Esophagus squamous epithelium (tissue), 5 donors: ENCODE measurements at regions not wholly inside any gene's neighbourhood (a gene's known extent, or its start where the extent isn't known, plus 50 kb on each side); places are given as distances from the start of the nearest gene placed in this dataset.

Experiments
- DNase-seq: peaks from one replicate; lab custom pipeline; 2025; lab: John Stamatoyannopoulos, UW
- H3K27ac ChIP-seq, 4 donors: fragments of 200-600 bp; sonication (generic); one replicate each; pipeline ENCODE4 v1.5.1; 2016 to 2019; ENCODE audit warnings: mild to moderate bottlenecking in 1 of 4
- H3K27me3 ChIP-seq, 4 donors: fragments of 200-600 bp; sonication (generic); 1 replicate in 3 of 4; 2 replicates in 1 of 4; pipeline versions ENCODE4 v1.5.1 to v1.6.0; 2017 to 2021; ENCODE audit warnings: antibody characterized with exemption in 1 of 4
- H3K36me3 ChIP-seq, 3 donors: fragments of 200-600 bp; sonication (generic); one replicate each; pipeline ENCODE4 v1.5.1; 2016 to 2019
- H3K4me1 ChIP-seq, 3 donors: fragments of 200-600 bp; sonication (generic); one replicate each; pipeline ENCODE4 v1.5.1; 2017 to 2019
- H3K4me3 ChIP-seq, 4 donors: fragments of 200-600 bp; sonication (generic); 1 replicate in 3 of 4; 2 replicates in 1 of 4; pipeline ENCODE4 v1.5.1; 2016 to 2019; ENCODE audit warnings: mild to moderate bottlenecking in 2 of 4, moderate library complexity in 1 of 4
- H3K9me3 ChIP-seq, 3 donors: fragments of 200-600 bp; sonication (generic); one replicate each; pipeline ENCODE4 v1.5.1; 2016 to 2019
- CTCF ChIP-seq, 6 experiments: fragments of 450-650 bp in 4 of 6; fragments of 200-600 bp in 2 of 6; sonication (generic) in 2 of 6; IDR thresholded peaks; one replicate each; pipeline ENCODE4 v1.5.1; 2016 to 2019; ENCODE audit warnings: antibody characterized with exemption in 6 of 6, mild to moderate bottlenecking in 4 of 6, moderate library complexity in 4 of 6
- POLR2A ChIP-seq, 4 donors: fragments of 450-650 bp; IDR thresholded peaks; one replicate each; pipeline ENCODE4 v1.6.1; 2017; ENCODE audit warnings: antibody characterized with exemption in 4 of 4, mild to moderate bottlenecking in 4 of 4, moderate library complexity in 3 of 4
- WGBS, 2 donors: methylation state at CpG; one replicate each; pipeline ENCODE4 v1.1.5; 2018; 5-methylcytosine and 5-hydroxymethylcytosine counted together
- intact Hi-C: fragments of 100-400 bp; cut with DNase I; formaldehyde crosslinking; loops from one replicate; pipeline ENCODE4 v1.15.0; 2022
- donor health status: DM: yes; HTN: yes; CAD: no.

DNA sequence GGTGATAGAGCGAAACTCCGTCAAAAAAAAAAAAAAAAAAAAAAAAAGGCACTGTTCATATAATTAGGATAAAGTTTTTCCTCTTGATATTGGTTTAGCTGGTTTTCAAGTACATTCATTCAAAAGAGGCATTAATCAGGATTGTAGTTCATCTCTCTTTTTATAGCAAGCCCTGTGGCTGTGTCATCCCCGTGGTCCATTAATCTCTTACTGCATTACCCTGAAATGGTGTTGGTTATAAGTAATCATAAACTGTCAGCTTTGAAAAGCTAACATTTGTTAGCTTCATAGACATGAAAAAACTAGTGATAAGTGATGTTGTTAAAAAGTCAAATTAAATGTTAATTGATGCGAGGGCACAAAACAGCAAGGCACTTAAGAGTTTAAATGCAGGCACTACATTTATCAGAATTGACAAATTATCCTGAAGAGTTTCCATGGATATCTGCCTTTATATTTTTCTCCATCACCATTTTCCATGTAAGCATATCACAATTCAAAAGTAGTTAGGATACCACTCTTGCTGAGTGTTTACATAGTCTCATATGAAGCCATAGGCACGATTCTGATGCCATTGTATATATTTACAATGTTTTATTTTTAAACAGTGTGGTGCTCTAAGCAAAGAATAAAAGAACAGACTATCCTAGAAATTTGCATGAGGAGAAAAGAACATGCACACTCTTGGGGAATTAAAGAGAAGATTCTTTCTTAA, 193.1 kb downstream of the OTOL1 start:
- no peak overlapping the region for H3K4me3 ChIP-seq
- no peaks in the 10 kb centered on the region for H3K36me3 ChIP-seq
- no peak overlapping the region for H3K27ac ChIP-seq
- intact Hi-C loops, result no loop called here
- H3K27me3 ChIP-seq, result no peaks in the 10 kb centered on the region
- 64 to 68% methylated on average over 5 of the region's 5 CpGs for WGBS, 2 donors
- H3K9me3 ChIP-seq, result no peaks in the 10 kb centered on the region
- no peaks in the 10 kb centered on the region for H3K4me1 ChIP-seq
- no peak for TF ChIP-seq CTCF (IDR thresholded peaks at IDR 0.05)
- no peak for TF ChIP-seq POLR2A (IDR thresholded peaks at IDR 0.05)
- DNase-seq, result no peak

- Histone ChIP-seq H3K27me3 (no peaks in the 10 kb centered on the region), H3K4me3 (no peak overlapping the region), H3K4me1 (no peaks in the 10 kb centered on the region), H3K27ac (no peak overlapping the region), H3K36me3 (no peaks in the 10 kb centered on the region), H3K9me3 (no peaks in the 10 kb centered on the region)
- TF ChIP-seq CTCF (IDR thresholded peaks at IDR 0.05) (no peak), POLR2A (IDR thresholded peaks at IDR 0.05) (no peak)
- intact Hi-C loops, result no loop called here
- DNase-seq, result no peak
- WGBS, 2 donors, result 46 to 48% methylated on average over 3 of the region's 3 CpGs
Observed at GRCh38 chr3:161690299-161690620, 193.7 kb downstream of the OTOL1 start.

DNA sequence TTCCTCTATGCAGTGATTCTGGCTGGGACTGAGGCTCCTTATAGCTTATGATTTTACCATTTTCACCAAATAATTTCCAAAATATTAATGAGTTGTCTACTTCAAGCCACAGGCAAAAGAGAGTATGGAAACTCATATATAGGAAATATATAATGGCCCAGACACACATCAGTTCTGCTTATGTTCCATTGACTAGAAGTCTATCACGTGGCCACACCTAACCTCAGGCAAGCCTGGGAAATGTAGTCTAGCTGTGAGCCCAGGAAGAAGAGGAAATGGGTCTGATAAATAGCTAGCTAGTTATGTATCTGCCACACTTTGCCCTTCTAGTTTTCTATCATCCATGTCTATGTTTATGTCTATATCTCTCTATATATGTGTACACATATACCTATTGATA, 195.1 kb downstream of the OTOL1 start:
- no peaks in the 10 kb centered on the region for H3K4me1 ChIP-seq
- no peaks in the 10 kb centered on the region for H3K36me3 ChIP-seq
- H3K4me3 ChIP-seq, result no peak overlapping the region
- H3K27ac ChIP-seq, result no peak overlapping the region
- no peak for DNase-seq
- intact Hi-C loops, result no loop called here
- H3K9me3 ChIP-seq, result no peaks in the 10 kb centered on the region
- no peak for TF ChIP-seq CTCF (IDR thresholded peaks at IDR 0.05)
- TF ChIP-seq POLR2A (IDR thresholded peaks at IDR 0.05), result no peak
- 76 to 83% methylated on average over 1 of the region's 1 CpG for WGBS, 2 donors
- H3K27me3 ChIP-seq, result no peaks in the 10 kb centered on the region

DNA sequence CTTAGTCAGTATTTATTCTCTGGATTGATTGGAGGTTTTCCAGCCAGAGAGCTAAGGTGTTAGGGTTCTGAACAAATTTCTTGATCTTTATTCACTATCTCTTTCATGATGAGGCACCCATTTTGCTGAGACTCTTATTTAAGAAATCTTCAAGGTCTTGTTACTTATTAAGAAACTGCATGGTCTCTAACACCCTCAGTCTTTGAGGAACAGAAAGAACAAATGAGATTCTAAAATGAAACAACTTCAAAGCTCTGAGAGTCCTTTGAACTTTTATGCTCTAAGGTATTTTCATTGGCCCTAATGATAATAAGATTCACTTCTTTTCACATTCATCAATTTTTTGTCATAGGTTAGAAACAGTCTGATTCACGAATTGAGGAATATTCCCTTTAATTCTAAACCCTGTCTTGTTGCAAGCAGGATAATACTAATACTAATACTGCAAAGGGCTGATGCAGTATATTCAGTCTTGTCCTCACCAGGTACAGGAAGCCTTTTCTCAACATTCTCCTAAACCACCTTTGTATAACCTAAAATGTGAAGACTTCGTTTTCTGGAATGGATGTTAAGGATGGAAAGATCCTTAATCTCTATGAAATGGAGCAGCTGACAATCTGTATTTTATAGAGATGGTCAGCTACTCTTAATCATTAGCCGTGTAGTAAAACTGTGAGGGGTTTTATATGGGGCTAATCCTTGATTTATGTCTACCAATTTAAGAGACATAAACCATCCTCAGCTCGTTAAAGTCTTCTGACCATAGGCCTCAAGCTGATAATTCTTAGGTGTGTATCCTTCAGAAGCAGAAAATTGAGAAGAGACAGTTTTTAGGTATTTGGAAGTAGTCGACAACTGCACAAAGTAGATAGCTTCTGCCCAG, 198.3 kb downstream of the OTOL1 start:
- DNase-seq, result no peak
- TF ChIP-seq CTCF (IDR thresholded peaks at IDR 0.05), result no peak
- Histone ChIP-seq H3K4me1 (no peaks in the 10 kb centered on the region), H3K4me3 (no peak overlapping the region), H3K9me3 (no peaks in the 10 kb centered on the region), H3K36me3 (no peaks in the 10 kb centered on the region), H3K27ac (no peak overlapping the region), H3K27me3 (no peaks in the 10 kb centered on the region)
- WGBS, 2 donors, result 49 to 56% methylated on average over 5 of the region's 5 CpGs
- intact Hi-C loops, result no loop called here

DNA sequence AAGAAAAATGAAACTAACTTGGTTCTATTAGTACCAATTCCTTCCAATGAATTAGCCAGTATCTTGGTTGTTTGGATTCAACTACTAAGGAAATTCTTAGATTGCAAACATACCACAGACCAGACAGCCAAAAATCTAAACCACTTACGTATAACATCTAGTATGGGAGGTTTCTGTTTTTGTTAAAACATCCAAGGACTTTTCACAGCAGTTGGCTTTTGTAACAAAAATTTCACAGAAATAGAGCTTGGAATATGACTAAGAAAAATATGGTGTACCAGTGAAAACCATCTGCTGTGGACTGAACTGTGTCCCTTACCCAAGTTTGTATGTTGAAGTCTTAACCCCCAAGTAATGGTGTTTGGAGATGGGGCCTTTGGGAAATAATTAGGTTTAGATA, 199.2 kb downstream of the OTOL1 start:
- H3K9me3 ChIP-seq, result no peaks in the 10 kb centered on the region
- intact Hi-C loops, result no loop called here
- no peaks in the 10 kb centered on the region for H3K36me3 ChIP-seq
- no peaks in the 10 kb centered on the region for H3K4me1 ChIP-seq
- H3K27me3 ChIP-seq, result no peaks in the 10 kb centered on the region
- H3K4me3 ChIP-seq, result no peak overlapping the region
- H3K27ac ChIP-seq, result no peak overlapping the region
- TF ChIP-seq CTCF (IDR thresholded peaks at IDR 0.05) (no peak), POLR2A (IDR thresholded peaks at IDR 0.05) (no peak)
- 60 to 80% methylated on average over 1 of the region's 1 CpG for WGBS, 2 donors
- DNase-seq, result no peak
